HG03460 (cell line): ENCODE measurements at regions not wholly inside any gene's neighbourhood (a gene's known extent, or its start where the extent isn't known, plus 50 kb on each side); places are given as distances from the start of the nearest gene placed in this dataset.

Experiments used
- ATAC-seq: cut with Tn5 transposase; IDR thresholded peaks from one replicate; pipeline ENCODE4 v1.9.1; 2021; ENCODE audit not compliant: unreplicated experiment

DNA sequence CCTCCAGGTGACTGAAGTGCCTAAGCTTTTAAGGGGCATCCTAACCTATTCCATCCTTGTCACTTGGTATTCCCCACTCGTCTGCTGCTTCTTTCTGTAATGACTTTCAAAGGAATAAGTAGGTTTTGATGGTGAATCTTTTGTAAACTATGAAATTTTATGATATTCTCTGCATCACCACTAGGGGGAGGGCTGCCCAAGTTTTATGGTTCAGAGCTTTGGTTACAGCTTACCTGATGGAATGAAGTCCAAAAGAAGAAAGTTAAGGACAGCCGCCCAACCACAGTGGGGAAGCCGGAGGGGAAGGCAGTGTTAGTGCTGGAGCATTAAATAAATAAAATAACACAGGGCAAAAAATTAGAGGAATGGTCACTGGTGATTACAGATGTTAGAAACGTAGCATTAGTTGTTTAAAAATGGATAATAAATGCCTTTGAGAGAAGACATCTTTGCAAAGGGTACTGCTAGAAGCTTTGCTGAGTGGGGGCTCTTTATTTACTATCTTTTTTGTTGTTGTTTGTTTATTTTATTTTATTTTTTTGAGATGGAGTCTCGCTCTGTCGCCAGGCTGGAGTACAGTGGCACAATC is 204.9 kb downstream of the GBA3 start:
- peak; percentile 57 for ATAC-seq

DNA sequence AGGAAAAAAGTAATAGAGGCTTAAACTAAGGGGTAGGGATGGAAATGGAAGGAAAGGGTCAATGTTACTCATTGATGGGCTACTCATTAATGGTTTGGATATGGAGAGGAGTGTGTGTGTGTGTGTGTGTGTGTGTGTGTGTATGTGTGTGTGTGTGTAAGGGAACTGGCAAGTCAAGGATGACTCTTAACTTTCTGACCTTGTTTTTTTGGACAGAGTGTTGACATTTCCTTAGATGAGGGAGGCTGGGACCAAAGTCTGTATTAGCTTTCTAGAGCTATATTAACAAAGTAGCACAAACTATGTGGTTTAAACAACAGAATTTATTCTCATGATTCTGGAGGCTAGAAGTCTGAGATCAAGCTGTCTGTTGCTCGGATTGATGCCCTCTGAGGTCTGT is 202.7 kb downstream of the GBA3 start:
- ATAC-seq = no peak

DNA sequence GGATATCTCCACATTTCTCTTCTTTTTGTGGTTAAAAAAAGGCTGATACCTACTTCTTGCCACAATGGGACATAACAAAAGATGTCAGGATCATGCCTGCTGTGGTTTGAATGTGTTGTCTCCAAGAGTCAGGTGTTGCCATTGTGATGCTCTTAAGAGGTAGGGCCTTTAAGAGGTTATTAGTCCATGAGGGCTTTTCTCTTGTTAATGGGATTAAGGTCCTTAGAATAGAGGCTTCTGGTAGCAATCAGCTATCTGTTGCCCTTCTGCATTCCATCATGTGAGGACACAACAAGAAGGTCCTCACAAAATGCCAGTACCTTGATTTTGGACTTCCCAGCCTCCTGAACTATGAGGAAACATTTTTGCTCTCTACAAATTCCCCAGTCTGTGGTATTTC is 191.4 kb downstream of the GBA3 start:
- no peak for ATAC-seq

DNA sequence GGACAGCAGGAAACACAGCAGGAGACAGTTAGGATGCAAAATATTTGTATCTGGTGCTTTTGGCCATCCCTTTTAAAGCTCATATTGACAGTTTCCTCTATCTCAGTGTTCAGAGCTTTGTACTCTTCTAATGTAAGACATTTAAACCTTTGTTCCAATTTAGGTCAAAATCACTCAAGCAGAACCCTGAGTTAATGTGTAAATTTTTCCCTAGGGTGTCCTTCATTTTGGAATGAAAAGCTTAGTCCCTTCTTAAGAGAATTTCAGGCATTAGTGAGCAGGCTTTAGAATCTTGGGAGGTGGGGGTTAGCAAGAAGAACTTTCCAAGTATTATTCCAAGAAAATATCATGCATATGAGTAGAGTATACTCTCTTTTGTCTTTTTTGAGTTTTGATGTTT is 188.7 kb downstream of the GBA3 start:
- no peak for ATAC-seq

- no peak for ATAC-seq
These were observed 184.8 kb downstream of the GBA3 start for GRCh38 chr4:22877486-22878052.

GRCh38 chr4:22876270-22876669 is 183.5 kb downstream of the GBA3 start:
- no peak for ATAC-seq

DNA sequence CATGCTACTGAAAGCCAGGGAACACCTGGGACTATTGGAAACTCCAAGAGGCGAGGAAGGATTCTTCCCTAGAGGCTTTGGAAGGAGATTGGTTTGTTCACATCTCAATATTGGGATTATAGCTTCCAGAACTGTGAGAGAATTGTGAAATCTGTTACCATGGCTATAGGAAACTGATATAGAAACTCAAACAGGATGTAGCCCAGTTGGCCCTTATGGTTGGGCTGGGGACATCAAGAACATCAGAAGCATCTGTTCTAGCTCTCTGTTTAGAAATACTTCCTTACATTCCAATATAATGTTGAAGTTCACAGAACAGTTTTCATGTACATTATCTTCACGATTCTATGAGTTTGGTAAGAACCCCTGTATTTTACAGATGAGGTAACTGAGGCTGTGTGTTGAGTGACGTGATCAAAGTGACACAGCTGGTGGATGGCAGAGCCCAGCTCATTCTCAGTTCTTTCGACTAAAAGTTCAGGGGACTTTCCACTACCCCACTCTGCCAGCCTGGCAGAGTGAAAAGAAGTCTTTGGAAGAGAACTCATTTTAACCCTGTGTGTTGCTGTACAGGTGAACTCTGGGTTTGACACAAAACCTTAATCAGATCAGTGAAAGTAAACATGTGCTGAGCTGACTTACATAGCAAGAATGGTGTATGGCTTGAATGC is 183.0 kb downstream of the GBA3 start:
- no peak for ATAC-seq

GRCh38 chr4:22874334-22874912 is 181.7 kb downstream of the GBA3 start:
- no peak for ATAC-seq

DNA sequence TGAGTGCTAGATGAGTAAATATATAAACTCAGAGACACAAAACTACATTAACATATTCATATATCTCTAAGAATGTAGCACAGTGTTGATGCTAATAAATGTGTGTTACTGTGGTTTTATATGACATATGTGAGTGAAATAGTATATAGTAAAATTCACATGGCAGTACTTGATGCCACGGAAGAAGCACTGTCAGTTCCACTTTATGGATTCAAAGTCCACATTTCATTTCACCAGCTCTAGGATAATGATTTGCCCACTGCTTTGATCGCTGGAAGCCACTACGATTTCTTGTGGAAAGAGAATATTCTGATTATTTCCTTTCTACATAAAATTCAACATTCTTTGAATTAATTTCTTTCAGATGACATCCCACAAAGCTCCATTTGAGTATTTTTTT is 181.2 kb downstream of the GBA3 start:
- ATAC-seq = no peak

DNA sequence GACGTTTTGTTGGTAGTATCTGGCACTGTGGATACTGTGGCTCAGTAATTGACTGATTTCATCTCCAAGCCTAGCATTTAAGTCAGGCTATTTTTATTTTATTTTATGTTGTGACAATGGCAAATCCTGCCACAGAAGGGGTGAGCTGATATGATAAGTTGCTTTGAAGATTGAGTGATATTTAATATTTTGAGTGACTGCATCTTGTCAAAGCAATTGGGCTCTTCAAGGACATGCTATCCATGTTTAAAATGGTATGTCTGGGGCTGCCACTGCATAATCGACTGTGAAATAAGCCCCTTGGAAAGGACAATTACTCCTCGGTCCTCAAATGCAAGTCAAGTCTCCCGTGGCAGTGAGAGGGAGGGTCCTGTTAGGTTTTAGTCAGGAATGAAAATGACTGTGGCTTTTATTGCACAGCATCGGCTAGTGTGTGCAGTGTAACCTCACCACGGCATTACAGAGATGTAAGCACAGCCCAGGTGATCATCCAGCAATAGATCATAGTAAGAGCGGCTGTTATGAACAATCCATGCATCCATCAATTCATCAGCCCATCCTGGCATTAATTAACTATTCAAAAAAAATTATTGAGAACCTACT is 178.2 kb downstream of the GBA3 start:
- ATAC-seq = no peak

- ATAC-seq = no peak
These were observed 176.5 kb downstream of the GBA3 start for GRCh38 chr4:22869235-22869634.
